Neural crest cell (in vitro differentiated cells): ENCODE measurements at regions not wholly inside any gene's neighbourhood (a gene's known extent, or its start where the extent isn't known, plus 50 kb on each side); places are given as distances from the start of the nearest gene placed in this dataset.

ENCODE experiments used
- DNase-seq: peaks from one replicate; pipeline ENCODE4 v3.0.0; 2021; ENCODE audit warnings: low read depth, mixed read lengths, low spot score
- H3K27ac Mint-ChIP-seq: one replicate; pipeline ENCODE4 v1.8.0; 2021; ENCODE audit warnings: mild to moderate bottlenecking, mixed read lengths; ENCODE audit not compliant: unreplicated experiment
- H3K27me3 Mint-ChIP-seq: 2 replicates; pipeline ENCODE4 v1.8.0; 2021; ENCODE audit warnings: low read depth, mild to moderate bottlenecking, mixed read lengths
- H3K36me3 Mint-ChIP-seq: 2 replicates; pipeline ENCODE4 v1.8.0; 2021; ENCODE audit warnings: low read depth, mild to moderate bottlenecking, mixed read lengths
- H3K4me1 Mint-ChIP-seq: 2 replicates; pipeline ENCODE4 v1.8.0; 2021; ENCODE audit warnings: mixed read lengths
- H3K4me3 Mint-ChIP-seq: one replicate; pipeline ENCODE4 v1.8.0; 2021; ENCODE audit warnings: mild to moderate bottlenecking, mixed read lengths
- H3K9me3 Mint-ChIP-seq: 2 replicates; pipeline ENCODE4 v1.8.0; 2021; ENCODE audit warnings: mixed read lengths
- CTCF ChIP-seq: fragments of 200-600 bp; sonication (generic); conservative IDR thresholded peaks from 2 replicates; pipeline ENCODE4 v1.5.0; 2021; ENCODE audit warnings: antibody characterized with exemption, mild to moderate bottlenecking

- no peak for TF ChIP-seq CTCF
- H3K9me3 Mint-ChIP-seq: no peaks in the 10 kb centered on the region
- no peaks in the 10 kb centered on the region for H3K4me1 Mint-ChIP-seq
- H3K27me3 Mint-ChIP-seq: no peaks in the 10 kb centered on the region
- H3K4me3 Mint-ChIP-seq: no peak overlapping the region
- no peak overlapping the region for H3K27ac Mint-ChIP-seq
- DNase-seq: no peak
- H3K36me3 Mint-ChIP-seq: no peaks in the 10 kb centered on the region
Measured at GRCh38 chr3:81432456-81432855, 329.0 kb downstream of the GBE1 start.

GRCh38 chr3:81426826-81427577, 334.4 kb downstream of the GBE1 start:
- Mint-ChIP-seq H3K4me3 (no peak overlapping the region), H3K27ac (no peak overlapping the region), H3K36me3 (no peaks in the 10 kb centered on the region), H3K9me3 (no peaks in the 10 kb centered on the region), H3K27me3 (no peaks in the 10 kb centered on the region), H3K4me1 (no peaks in the 10 kb centered on the region)
- no peak for TF ChIP-seq CTCF
- no peak for DNase-seq

- no peaks in the 10 kb centered on the region for H3K9me3 Mint-ChIP-seq
- DNase-seq: no peak
- H3K36me3 Mint-ChIP-seq: no peaks in the 10 kb centered on the region
- no peak overlapping the region for H3K27ac Mint-ChIP-seq
- no peak overlapping the region for H3K4me3 Mint-ChIP-seq
- H3K4me1 Mint-ChIP-seq: no peaks in the 10 kb centered on the region
- no peaks in the 10 kb centered on the region for H3K27me3 Mint-ChIP-seq
- no peak for TF ChIP-seq CTCF
Measured at GRCh38 chr3:81425198-81425868, 336.1 kb downstream of the GBE1 start.

- TF ChIP-seq CTCF: peak; percentile 65
- Mint-ChIP-seq H3K4me3 (no peak overlapping the region), H3K9me3 (no peaks in the 10 kb centered on the region), H3K27ac (no peak overlapping the region), H3K36me3 (no peaks in the 10 kb centered on the region), H3K4me1 (no peaks in the 10 kb centered on the region), H3K27me3 (no peaks in the 10 kb centered on the region)
- no peak for DNase-seq
Measured at GRCh38 chr3:81419228-81419627, 342.2 kb downstream of the GBE1 start.

- Mint-ChIP-seq H3K4me1 (no peaks in the 10 kb centered on the region), H3K4me3 (no peak overlapping the region)
- no peak for DNase-seq
Measured at GRCh38 chr3:81416812-81417211, 344.6 kb downstream of the GBE1 start.

More at GRCh38 chr3:81416812-81417211, 344.6 kb downstream of the GBE1 start:
- no peak for TF ChIP-seq CTCF
- Mint-ChIP-seq H3K36me3 (no peaks in the 10 kb centered on the region), H3K27me3 (no peaks in the 10 kb centered on the region), H3K9me3 (no peaks in the 10 kb centered on the region), H3K27ac (no peak overlapping the region)
